ENCODE measurements at regions not wholly inside any gene's neighbourhood (a gene's known extent, or its start where the extent isn't known, plus 50 kb on each side); places are given as distances from the start of the nearest gene placed in this dataset.
"Not testable (repeated sequence)": the region's sequence is repeated elsewhere in the genome, so short reads cannot be mapped to it uniquely, and the experiment has no call there.

- no peak for DNase-seq (ENCODE audit: low spot score)
Measured at GRCh38 chr9:1875251-1875851, 139.8 kb upstream of the SMARCA2 start.

- no peak for DNase-seq (ENCODE audit: low spot score)
Measured at GRCh38 chr9:1875921-1876448, 139.2 kb upstream of the SMARCA2 start.

- DNase-seq (ENCODE audit: low spot score) = no peak
Measured at GRCh38 chr9:1876891-1877496, 138.2 kb upstream of the SMARCA2 start.

GRCh38 chr9:1877951-1878350 lies 137.2 kb upstream of the SMARCA2 start:
- DNase-seq (ENCODE audit: low spot score) = no peak

GRCh38 chr9:1878811-1879210 lies 136.3 kb upstream of the SMARCA2 start:
- no peak for DNase-seq (ENCODE audit: low spot score)

- no peak for DNase-seq (ENCODE audit: low spot score)
Measured at GRCh38 chr9:1879501-1879900, 135.6 kb upstream of the SMARCA2 start.

GRCh38 chr9:1880038-1880565 lies 135.0 kb upstream of the SMARCA2 start:
- no peak for DNase-seq (ENCODE audit: low spot score)

GRCh38 chr9:1881708-1882295 lies 133.3 kb upstream of the SMARCA2 start:
- no peak for DNase-seq (ENCODE audit: low spot score)

- DNase-seq (ENCODE audit: low spot score) = no peak
Measured at GRCh38 chr9:1882711-1883403, 132.3 kb upstream of the SMARCA2 start.

GRCh38 chr9:1890201-1890600 lies 124.9 kb upstream of the SMARCA2 start:
- DNase-seq (ENCODE audit: low spot score) = no peak

GRCh38 chr9:1890816-1891215 lies 124.3 kb upstream of the SMARCA2 start:
- no peak for DNase-seq (ENCODE audit: low spot score)

- not testable (repeated sequence) for DNase-seq (ENCODE audit: low spot score)
Measured at GRCh38 chr9:1903080-1903704, 112.0 kb upstream of the SMARCA2 start.

GRCh38 chr9:1907465-1907864 lies 107.7 kb upstream of the SMARCA2 start:
- no peak for DNase-seq (ENCODE audit: low spot score)

GRCh38 chr9:1909322-1909721 lies 105.8 kb upstream of the SMARCA2 start:
- no peak for DNase-seq (ENCODE audit: low spot score)

GRCh38 chr9:1910269-1910811 lies 104.8 kb upstream of the SMARCA2 start:
- no peak for DNase-seq (ENCODE audit: low spot score)

GRCh38 chr9:1913631-1914330 lies 101.4 kb upstream of the SMARCA2 start:
- DNase-seq (ENCODE audit: low spot score) = no peak

GRCh38 chr9:1916095-1916494 lies 99.1 kb upstream of the SMARCA2 start:
- DNase-seq (ENCODE audit: low spot score) = no peak

GRCh38 chr9:1916655-1917054 lies 98.5 kb upstream of the SMARCA2 start:
- DNase-seq (ENCODE audit: low spot score) = no peak

- no peak for DNase-seq (ENCODE audit: low spot score)
Measured at GRCh38 chr9:1917396-1917935, 97.7 kb upstream of the SMARCA2 start.

GRCh38 chr9:1918108-1918507 lies 97.0 kb upstream of the SMARCA2 start:
- DNase-seq (ENCODE audit: low spot score) = no peak

GRCh38 chr9:1918622-1919021 lies 96.5 kb upstream of the SMARCA2 start:
- DNase-seq (ENCODE audit: low spot score) = no peak

All from SW480 (cell line).